Vagina (tissue), 2 donors: ENCODE measurements at regions not wholly inside any gene's neighbourhood (a gene's known extent, or its start where the extent isn't known, plus 50 kb on each side); places are given as distances from the start of the nearest gene placed in this dataset.

Experiments used
- CTCF ChIP-seq, 3 experiments: fragments of 450-650 bp in 2 of 3; fragments of 200-600 bp in 1 of 3; sonication (generic) in 1 of 3; IDR thresholded peaks; one replicate each; pipeline ENCODE4 v1.5.1; 2017 to 2019; ENCODE audit warnings: antibody characterized with exemption in 3 of 3, mild to moderate bottlenecking in 2 of 3, moderate library complexity in 2 of 3
- POLR2AphosphoS5 ChIP-seq, 2 donors: sonication (generic); formaldehyde crosslinking; IDR thresholded peaks; one replicate each; pipeline ENCODE4 v1.9.0; 2017; ENCODE audit warnings: antibody characterized with exemption in 2 of 2, mild to moderate bottlenecking in 2 of 2, low read depth in 1 of 2; ENCODE audit not compliant: insufficient read depth in 1 of 2

GRCh38 chr3:87793337-87793877, 265.4 kb downstream of the CGGBP1 start:
- TF ChIP-seq CTCF (IDR thresholded peaks at IDR 0.05): no peak
- TF ChIP-seq POLR2AphosphoS5 (IDR thresholded peaks at IDR 0.05; ENCODE audit: insufficient read depth in 1 of 2, low read depth in 1 of 2): no peak
